HG02759 (cell line): ENCODE measurements at regions not wholly inside any gene's neighbourhood (a gene's known extent, or its start where the extent isn't known, plus 50 kb on each side); places are given as distances from the start of the nearest gene placed in this dataset.
"Not testable (repeated sequence)": the region's sequence is repeated elsewhere in the genome, so short reads cannot be mapped to it uniquely, and the experiment has no call there.

ENCODE experiments used
- ATAC-seq: cut with Tn5 transposase; IDR thresholded peaks from one replicate; pipeline ENCODE4 v1.9.1; 2021; ENCODE audit warnings: mild to moderate bottlenecking, moderate library complexity; ENCODE audit not compliant: unreplicated experiment

DNA sequence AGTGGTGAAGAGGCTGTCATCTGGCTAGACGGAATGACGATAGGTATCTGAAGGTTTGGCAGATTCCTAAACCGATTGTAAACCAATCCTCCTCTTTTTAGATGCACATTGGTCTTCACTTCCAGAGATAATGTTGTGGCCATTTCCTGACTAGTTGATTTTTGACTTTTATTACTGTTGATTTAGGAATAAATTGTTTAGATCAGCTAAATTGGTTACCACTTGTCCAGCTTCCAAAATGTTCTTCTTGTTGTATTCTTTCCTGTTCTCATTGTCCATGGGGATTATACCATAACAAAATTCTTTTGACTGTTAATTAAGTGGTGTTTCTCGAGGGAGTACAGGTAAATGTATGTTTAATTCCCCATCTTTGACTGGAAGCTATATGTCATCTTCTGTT is 119.7 kb downstream of the MACROH2A1 start:
- no peak for ATAC-seq

DNA sequence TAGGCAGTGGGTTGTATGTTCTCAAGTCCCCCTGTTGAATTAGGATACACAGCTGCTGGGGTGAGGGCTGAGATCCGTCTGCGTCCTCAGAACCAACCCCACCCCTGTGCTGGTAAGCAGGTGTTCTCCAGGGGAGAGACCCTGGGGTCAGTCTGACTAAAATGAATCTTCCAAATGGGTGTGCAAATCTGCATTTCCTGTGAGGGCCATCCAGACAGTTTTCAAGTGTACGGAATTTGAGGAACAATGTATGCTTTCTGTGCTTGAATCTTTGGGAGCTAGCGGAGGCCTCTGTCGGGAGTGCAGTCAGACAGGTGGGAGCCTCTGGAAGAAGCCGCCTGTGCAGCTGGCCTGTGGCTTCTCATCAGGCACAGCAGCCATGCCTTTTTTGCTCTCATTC is 122.9 kb downstream of the MACROH2A1 start:
- ATAC-seq, result no peak

DNA sequence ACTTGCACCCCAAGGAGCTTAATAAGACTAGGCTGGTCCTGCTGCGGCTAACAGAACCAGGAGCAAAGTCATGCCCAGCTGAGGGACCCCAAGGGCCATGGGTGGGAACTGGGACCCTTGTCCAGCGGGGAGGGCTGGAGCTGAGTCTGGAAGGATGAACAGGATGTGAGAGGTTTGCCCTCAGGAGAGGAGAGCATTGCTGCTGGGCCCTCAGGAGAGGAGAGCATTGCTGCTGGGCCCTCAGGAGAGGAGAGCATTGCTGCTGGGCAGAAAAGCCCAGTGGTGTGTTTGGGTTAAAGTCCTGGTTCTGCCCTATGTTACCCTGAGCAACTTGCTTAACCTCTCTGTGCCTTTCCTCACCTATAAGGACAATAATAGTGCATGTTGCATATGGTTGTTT is 125.8 kb downstream of the MACROH2A1 start:
- ATAC-seq, result no peak

DNA sequence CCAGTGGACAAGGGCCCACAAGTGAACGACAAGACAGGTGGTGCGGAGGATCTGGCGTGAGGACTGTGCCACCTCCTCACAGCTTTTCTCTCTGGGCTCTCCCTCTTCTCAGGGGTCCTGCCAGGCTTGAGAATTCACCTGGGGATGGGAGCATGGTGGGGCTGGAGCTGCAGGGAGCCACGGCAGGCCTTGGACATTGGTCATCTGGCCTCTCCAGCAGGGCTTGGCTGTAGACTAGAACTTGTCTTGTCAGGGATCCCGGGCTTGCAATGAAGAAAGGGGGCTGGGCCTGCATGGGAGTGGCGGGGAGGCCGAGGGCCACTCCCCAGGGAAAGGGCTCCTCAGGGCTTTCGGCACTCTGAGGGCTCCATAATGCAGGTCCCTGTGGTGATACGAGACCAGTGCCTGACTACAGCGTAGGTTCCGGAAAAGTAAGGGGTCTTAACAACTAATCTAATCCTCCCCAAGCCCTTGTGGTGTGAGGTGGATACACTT is 126.7 kb downstream of the MACROH2A1 start:
- ATAC-seq, result no peak

DNA sequence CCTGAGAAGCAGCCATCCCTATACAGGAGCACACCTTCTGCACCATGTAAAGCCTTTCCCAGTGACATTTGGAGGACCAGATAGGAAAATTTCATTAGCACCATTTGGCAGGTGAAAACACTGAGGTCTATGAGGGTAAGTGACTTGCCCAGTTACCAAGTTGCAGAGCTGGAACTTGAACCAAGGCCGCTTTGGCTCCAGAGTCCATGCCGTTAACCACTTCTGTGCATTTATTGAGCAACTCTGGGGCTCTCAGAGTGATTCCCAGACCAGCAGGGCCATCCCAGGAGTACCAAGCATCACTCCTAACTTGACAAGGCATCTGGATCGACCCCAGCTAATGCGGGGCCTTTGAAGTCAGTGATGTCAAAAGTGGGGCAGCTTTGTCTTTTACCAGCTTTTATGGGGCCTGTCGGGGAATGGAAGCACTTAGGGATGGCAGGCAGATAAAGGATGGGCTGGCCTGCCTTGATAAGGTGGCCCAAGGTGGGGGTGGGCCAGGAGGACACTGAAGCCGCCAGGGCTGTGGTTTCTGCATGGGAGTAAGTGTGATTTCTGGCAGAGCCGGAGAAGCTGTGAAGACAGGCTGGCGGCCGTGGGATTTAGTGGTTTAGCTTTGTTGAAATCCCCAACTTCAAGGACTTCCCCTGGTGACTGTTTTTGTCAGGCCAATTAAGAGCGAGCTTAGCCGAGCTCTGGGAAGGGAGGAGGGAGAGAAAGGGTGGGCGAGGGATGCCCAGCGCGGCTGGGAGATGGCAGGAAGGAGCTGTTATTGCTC is 127.3 kb downstream of the MACROH2A1 start:
- ATAC-seq, result no peak

DNA sequence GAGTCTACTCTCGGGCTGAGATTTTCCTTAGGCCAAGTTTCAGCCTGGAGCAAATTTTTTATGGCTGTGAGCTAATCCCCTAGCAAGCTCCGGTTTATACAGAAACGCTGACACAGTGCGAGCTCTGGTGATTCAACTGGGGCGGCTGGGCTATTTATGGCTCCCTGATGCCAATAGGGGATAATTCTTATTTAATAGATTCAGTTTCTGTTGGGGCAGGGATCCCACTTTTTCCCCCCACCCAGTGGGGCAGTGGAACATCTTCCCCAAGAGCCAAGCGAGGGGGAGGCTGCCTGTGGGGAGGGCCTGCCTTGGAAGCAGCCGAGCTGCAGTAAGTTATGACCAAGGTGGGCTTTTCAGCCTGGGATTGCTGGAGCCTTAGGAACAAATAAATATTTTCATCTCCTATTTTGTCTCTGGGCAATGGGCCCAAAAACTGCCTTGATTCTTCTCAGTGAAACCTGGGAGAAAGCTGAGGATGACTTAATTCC is 129.1 kb downstream of the MACROH2A1 start:
- ATAC-seq, result no peak

DNA sequence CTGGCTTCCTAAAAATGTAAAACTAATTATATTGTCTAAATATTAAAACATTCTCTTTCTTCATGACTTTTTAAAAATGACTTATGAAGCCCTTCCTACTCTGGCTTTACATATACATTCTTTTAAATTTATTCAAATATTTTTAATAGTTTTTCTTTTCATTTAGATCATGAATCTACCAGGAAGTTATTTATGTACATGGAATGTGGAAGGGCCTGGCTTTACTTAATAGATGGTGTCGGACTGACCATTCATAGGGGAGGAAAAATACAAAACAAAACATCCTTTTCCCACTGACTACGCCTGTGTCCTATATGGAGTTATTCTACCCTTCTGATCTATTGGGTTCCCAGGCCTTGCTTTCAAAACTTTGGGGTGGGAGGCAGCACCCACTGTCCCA is 129.8 kb downstream of the MACROH2A1 start:
- ATAC-seq, result no peak

DNA sequence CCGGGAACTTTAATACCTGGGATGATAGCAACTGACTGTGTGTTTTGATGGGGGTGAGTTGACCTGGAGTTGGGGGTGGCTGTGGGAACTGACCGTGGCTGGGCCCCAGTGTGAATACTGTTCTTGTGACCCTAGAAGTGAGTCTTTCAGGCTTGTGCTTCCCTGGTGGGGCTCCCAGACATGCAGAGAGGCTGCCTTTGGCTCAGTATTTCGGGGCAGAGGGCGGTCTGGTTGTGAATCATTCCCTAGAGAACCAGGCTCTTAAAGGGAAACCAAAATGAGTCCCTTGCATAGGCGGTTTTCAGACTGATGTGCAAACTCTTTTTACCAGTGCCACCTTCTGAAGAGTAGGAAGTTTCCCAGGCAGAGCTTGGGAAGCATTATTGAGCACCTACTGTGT is 132.1 kb downstream of the MACROH2A1 start:
- ATAC-seq, result no peak

DNA sequence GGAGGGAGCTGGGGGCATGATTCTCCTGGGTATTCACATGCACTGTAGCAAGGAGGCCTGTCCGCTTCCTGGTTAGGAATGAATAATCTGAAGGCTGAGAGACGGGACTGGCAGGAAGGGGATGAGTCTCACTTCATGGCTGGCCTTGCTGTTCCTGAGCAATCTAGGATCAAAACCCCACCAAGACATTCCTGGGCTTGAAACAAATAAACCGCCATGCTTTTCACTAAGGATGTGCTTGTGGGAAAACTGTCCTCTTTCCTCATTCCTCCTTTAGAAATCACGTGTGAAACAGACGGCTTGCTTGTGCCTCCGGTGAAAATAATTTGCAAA is 132.8 kb downstream of the MACROH2A1 start:
- no peak for ATAC-seq

DNA sequence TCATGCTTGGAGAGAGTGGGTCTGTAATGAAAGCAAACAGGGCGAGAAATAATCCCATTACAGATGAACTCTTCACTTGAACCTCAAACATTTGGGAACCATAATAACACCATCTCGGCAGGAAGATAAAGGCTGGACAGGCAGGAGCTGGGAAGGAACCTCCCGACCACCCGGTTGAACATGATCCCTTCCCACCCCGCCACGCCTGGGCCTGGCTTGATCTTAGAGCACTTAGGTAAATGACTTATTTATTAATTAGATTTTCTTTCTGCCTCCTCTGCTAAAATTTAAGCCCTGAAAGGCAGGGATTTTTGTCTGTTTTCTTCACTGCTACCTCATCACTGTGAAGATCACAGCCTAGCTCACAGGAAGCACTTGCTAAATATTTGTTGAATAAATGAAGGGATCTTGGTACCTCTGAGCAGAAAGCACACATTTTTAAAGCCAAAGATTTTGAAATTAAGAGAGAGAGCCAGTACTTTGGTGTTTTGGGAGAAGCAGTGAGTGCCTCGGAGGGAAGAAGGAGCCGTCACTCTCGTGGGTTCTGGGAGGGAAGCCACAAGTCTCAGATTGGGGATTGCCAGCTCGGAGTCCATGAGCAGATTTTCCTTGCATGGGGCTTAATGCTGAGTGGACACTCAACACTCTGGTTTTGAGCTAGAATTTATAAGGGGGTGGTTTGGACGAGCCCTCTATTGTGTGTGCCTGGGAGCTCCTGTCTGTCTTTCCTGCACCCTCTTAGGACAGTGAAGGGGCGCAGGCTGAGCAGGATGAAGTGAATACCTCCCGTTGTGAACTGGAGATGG is 133.3 kb downstream of the MACROH2A1 start:
- no peak for ATAC-seq

DNA sequence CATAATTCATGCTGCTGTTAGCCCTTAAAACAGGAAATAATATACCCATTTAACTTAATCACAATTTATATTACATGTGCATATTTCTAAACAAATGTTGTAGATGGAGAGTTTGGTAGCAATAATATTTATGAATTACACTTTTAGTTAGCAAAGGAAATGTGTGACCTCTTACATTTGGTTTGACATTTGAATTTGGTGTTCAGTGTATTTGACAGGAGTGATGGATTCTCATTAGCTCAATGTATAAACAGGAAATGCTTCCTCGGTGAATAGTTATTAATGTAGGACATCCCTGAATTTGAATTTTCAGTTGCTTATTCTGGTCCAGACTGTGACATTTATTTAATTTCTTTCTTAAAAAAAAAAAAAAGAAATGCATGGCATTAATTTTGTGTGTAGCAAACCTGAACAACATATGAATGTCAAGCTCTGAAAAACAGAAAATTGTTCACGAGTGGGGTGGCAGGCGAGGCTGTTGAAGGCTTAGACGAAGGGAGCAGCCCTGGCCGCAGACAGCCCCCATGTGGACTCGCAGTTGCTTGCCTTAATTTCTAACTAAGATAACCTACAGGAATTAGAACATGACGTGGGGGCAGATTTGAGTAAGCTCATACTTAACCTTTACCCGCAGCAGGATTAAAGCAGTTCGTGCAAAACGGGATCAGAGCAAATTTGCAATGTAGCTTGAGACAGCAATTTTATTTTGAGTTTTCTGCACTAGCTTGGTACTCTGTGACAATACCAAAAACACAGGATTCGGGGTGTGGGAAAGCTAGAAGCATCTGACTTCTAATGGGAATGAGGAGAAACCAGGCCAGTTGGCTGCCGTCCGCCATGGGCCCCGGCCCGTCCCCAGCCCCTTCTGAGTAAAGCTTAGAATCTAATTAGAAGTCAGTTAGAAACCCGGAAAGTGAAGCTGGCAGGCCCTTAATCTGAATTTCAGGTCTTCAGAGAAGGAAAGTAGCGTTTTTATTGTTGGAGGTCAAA is 134.3 kb downstream of the MACROH2A1 start:
- no peak for ATAC-seq

DNA sequence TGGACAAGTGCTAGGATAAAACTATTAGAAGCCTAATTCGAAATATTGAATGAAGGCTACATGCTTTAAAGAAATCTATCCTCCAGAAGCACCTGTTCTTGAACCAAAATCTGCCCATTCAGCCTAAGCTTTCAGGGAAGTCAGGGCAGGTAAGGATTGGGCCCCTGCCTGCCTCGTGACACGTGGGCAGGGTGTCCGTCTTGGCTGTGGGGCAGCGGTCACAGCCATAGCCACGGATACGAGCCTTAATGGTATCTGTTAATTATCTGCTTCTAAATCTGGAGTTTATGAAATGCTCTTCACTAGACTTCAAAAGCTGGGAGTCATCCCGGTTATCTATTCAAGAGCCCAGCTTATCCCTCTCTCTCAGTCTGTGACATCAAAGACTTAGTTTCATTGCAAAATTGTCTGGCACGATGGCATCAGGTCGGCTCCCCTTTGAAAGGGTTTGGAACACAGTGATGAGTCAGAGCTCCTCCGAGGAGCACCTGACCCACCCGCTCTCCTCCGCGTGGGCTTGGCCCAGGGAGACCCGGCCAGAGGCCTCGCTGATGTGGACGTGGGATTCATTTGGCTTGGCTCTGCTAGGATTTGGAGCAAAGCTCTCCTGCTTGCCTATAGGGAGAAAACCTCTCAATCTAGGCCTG is 135.9 kb downstream of the MACROH2A1 start:
- no peak for ATAC-seq

DNA sequence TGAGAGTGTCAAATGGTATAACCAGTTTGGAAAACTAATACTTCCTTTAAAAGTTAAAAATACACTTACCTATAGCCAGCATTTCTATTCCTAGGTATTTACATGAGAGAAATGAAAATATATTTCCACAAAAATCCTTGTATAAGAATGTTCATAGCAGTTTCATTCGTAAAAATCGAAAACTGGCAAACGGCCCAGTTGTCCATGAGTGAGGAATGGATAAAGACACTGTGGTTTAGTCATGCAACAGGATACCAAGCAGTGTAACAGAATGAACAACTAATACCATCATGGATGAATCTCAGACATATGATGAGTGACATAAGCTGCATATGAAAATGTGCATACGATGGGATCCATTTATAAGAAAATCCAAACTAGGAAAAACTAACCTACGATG is 136.7 kb downstream of the MACROH2A1 start:
- no peak for ATAC-seq

DNA sequence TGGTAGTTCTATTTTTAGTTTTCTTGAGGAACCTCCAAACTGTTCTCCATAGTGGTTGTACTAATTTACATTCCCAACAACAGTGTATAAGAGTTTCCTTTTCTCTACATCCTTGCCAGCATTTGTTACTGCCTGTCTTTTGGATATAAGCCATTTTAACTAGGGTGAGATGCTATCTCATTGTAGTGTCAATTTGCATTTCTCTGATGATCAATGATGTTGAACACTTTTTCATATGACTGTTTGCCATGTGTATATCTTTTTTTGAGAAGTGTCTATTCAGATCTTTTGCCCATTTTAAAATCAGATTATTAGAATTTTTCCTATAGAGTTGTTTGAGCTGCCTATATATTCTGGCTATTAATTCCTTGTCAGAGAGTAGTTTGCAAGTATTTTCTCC is 138.9 kb downstream of the MACROH2A1 start:
- ATAC-seq, result not testable (repeated sequence)

DNA sequence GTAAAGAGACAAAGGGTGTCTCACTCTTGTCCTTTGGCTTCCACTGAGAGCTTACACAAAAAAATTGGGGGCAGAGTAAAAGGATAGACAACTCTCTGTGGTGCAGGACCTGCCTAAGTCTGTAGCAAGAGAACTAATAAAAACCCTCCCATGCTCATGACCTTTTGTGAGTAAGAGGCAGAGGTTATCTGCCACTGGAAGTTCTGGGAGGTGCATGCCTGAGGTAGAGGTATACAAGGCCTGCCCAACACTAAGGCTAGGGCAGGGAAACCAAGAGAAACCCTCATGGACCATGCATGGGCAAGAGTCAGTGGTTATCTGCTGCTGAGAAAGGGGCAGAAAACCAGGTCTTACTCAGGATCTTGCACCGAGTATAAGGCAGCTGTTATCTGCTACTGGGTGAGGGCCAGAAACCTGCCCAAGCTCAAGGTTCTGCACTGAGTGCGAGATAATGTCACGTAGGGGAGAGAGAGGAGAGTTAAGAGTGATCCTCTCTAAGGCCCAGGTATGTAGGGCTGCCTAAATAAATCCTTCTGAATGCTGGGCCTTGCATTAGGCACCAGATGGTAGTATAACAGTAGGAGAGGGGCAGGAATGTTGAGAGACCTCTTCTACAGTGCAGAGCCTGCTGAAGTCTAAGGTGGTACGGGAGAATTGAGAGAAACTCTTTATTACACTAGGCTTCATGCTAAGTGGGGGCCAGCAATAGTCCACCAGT is 143.4 kb downstream of the MACROH2A1 start:
- no peak for ATAC-seq

DNA sequence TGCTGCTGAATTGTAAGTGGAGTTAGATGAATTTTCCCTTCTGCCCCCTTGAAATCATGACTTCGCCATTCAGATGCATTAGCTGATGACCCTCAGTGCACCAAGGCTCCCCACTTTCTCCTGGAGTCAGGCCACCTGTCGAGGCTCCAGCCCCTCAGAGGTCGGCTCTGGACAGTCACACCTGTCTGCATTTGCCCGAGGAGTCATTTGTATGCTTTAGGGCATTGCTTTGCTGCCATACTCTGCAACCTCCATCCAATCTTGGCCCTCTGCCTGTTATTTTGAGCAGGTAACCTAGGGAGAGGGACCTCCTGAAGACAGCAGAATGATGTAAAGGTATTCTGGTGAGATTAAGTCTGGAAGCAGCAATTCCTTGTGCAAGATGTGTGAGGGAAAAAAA is 144.8 kb downstream of the MACROH2A1 start:
- no peak for ATAC-seq

DNA sequence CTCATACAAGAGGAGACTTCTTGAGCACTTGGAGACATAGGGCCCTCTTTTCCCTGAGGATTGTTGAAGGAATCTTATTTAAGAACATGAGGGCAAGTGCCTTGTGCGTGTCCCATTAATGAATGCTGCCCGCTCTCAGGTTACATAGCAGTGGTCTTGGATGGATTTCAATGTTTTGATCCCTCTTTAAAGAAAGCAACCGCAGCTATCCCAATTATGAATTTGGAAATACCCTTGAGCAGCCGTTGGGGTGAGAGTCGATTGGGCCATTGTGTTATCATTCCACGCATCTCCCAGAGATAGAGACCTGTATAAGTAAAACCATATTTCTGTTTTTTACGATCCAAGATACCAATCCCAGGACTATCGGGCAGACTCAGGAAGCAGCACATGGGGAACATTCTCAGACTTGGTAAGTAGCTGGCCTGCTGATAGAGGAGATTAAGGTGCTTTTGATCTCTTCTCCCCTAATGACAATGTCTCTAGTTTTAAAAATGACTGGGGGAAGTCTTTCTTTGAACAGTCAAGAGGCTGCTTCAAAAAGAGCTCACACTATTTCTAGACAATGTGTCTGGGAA is 145.3 kb downstream of the MACROH2A1 start:
- no peak for ATAC-seq

DNA sequence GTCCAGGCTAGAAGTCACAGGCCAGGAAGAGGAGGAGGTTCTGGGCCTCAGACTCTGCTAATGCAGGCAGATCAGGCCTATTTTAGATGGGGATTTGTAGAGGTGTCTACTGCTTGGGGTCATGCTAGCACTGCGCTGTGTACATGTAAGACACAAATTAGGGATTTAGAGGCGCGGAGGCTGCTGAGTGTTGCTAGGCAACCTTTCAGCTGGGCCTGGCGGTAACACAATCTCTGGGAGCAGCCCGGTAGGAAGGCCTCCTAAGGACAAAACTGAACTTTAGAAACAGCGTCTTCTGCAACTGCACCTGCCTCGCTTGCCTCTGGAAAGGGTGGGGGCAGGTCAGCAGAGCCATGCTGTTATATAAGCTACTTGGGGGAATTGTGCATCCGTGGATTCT is 147.9 kb downstream of the MACROH2A1 start:
- no peak for ATAC-seq

DNA sequence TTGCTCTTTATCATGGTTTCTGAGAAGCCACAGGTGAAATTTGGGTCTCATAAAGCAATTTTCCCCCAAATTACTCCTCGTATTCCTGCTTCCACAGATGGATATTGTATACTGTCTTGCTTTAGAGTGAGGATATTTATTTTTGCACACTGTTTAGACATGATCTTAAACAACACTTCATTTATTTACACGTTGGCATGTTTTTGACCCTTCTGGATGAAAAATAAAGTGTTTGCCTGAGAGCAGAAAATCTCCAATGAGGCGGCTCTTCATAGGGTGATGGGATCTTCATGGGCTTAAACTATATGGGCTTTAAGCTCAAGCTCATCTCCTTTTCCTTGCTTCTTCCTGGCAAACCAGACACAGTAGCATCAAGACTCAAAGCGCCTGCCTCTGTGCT is 148.4 kb downstream of the MACROH2A1 start:
- no peak for ATAC-seq
